Hepatocyte (in vitro differentiated cells): ENCODE measurements at regions not wholly inside any gene's neighbourhood (a gene's known extent, or its start where the extent isn't known, plus 50 kb on each side); places are given as distances from the start of the nearest gene placed in this dataset.
"Not testable (repeated sequence)": the region's sequence is repeated elsewhere in the genome, so short reads cannot be mapped to it uniquely, and the experiment has no call there.

Experiments
- DNase-seq: peaks from one replicate; pipeline ENCODE4 v3.0.0-alpha.2; 2016; ENCODE audit warnings: low spot score
- H2AFZ ChIP-seq: fragments of 200-600 bp; sonication (generic); 2 replicates; pipeline ENCODE4 v1.6.0; 2016; ENCODE audit warnings: antibody characterized with exemption, mild to moderate bottlenecking
- H3K27ac ChIP-seq: fragments of 200-600 bp; sonication (generic); 2 replicates; pipeline ENCODE4 v1.5.1; 2016; ENCODE audit warnings: mild to moderate bottlenecking
- H3K27me3 ChIP-seq: fragments of 200-600 bp; sonication (generic); 2 replicates; pipeline ENCODE4 v1.6.1; 2016
- H3K36me3 ChIP-seq: fragments of 200-600 bp; sonication (generic); replicated peaks from 2 replicates; pipeline ENCODE4 v1.5.1; 2016; ENCODE audit warnings: low read depth; ENCODE audit not compliant: insufficient read depth
- H3K4me1 ChIP-seq: fragments of 200-600 bp; sonication (generic); 2 replicates; pipeline ENCODE4 v1.5.1; 2016; ENCODE audit warnings: mild to moderate bottlenecking, moderate library complexity; ENCODE audit not compliant: insufficient read depth
- H3K4me2 ChIP-seq: fragments of 200-600 bp; sonication (generic); 2 replicates; pipeline ENCODE4 v1.6.0; 2016
- H3K4me3 ChIP-seq: fragments of 200-600 bp; sonication (generic); 2 replicates; pipeline ENCODE4 v1.5.1; 2016; ENCODE audit warnings: mild to moderate bottlenecking
- H3K79me2 ChIP-seq: fragments of 200-600 bp; sonication (generic); 2 replicates; pipeline ENCODE4 v1.6.0; 2017; ENCODE audit warnings: mild to moderate bottlenecking
- H3K9me2 ChIP-seq: fragments of 200-600 bp; sonication (generic); replicated peaks from 2 replicates; pipeline ENCODE4 v1.6.0; 2017; ENCODE audit warnings: mild to moderate bottlenecking; ENCODE audit not compliant: insufficient read depth
- H3K9me3 ChIP-seq: fragments of 200-600 bp; sonication (generic); 2 replicates; pipeline ENCODE4 v1.5.1; 2016; ENCODE audit warnings: low read depth, mild to moderate bottlenecking
- H4K20me1 ChIP-seq: fragments of 200-600 bp; sonication (generic); 2 replicates; pipeline ENCODE4 v1.6.0; 2016; ENCODE audit warnings: mild to moderate bottlenecking; ENCODE audit not compliant: insufficient read depth, poor library complexity, severe bottlenecking
- CTCF ChIP-seq: fragments of 200-600 bp; sonication (generic); IDR thresholded peaks from 2 replicates; pipeline ENCODE4 v1.5.1; 2016; ENCODE audit warnings: antibody characterized with exemption, mild to moderate bottlenecking; ENCODE audit not compliant: poor library complexity
- EZH2 ChIP-seq: fragments of 200-600 bp; sonication (generic); IDR thresholded peaks from 2 replicates; pipeline ENCODE4 v1.6.1; 2016; ENCODE audit warnings: antibody characterized with exemption, mild to moderate bottlenecking, borderline replicate concordance
- EZH2phosphoT487 ChIP-seq: fragments of 200-600 bp; sonication (generic); IDR thresholded peaks from one replicate; pipeline ENCODE4 v1.6.1; 2018; ENCODE audit warnings: antibody characterized with exemption, mild to moderate bottlenecking, low read depth, moderate library complexity; ENCODE audit not compliant: unreplicated experiment, severe bottlenecking
- WGBS: methylation state at CpG from one replicate; pipeline ENCODE4 v1.1.6; 2016; ENCODE audit warnings: low lambda C conversion rate; ENCODE audit errors: missing lambda C conversion rate; 5-methylcytosine and 5-hydroxymethylcytosine counted together

DNA sequence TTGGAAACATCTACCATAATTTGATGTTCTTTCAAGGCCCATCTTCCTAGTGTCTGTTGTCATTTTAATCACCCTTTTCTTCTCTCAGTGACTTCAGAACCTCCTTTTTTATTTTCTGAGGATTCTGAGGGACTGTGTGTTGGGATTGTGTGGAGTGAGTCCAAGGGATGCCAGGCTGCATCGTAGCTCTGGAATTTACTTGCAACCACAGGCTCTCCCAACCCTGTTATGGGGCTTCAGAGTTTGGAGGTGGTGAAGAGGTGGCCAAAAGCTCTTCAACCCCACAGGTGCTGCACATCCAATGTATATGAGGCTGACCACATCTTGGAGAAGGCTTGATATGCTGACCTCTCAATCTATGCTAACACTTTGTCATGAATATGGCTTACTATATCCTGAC, 79.5 kb upstream of the GPR141 start:
- no peak overlapping the region for H3K27ac ChIP-seq
- H3K4me1 ChIP-seq = no peaks in the 10 kb centered on the region
- TF ChIP-seq CTCF (no peak), EZH2 (no peak), EZH2phosphoT487 (no peak)
- H4K20me1 ChIP-seq = no peaks in the 10 kb centered on the region
- H3K36me3 ChIP-seq = no peaks in the 10 kb centered on the region
- no peaks in the 10 kb centered on the region for H3K79me2 ChIP-seq
- no peak for DNase-seq
- WGBS = 54% methylated on average over 1 of the region's 1 CpG
- no peaks in the 10 kb centered on the region for H3K9me3 ChIP-seq
- no peaks in the 10 kb centered on the region for H3K9me2 ChIP-seq
- H3K4me3 ChIP-seq = no peak overlapping the region
- H3K4me2 ChIP-seq = no peak overlapping the region
- no peak overlapping the region for H2AFZ ChIP-seq
- no peaks in the 10 kb centered on the region for H3K27me3 ChIP-seq

DNA sequence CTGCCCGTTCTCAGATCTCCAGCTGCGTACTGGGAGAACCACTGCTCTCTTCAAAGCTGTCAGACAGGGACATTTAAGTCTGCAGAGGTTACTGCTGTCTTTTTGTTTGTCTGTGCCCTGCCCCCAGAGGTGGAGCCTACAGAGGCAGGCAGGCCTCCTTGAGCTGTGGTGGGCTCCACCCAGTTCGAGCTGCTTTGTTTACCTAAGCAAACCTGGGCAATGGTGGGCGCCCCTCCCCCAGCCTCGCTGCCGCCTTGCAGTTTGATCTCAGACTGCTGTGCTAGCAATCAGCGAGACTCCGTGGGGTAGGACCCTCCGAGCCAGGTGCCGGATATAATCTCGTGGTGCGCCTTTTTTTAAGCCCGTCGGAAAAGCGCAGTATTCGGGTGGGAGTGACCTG, 66.2 kb upstream of the GPR141 start:
- not testable (repeated sequence) for H3K9me2 ChIP-seq, H3K36me3 ChIP-seq, H3K4me1 ChIP-seq, H3K4me3 ChIP-seq, H3K79me2 ChIP-seq, H3K9me3 ChIP-seq, DNase-seq, H4K20me1 ChIP-seq, H3K27me3 ChIP-seq
- Histone ChIP-seq H3K4me2 (peak overlapping the region; percentile 66), H3K27ac (peak overlapping the region; percentile 32), H2AFZ (peak overlapping the region; percentile 66)
- WGBS = 40% methylated on average over 15 of the region's 16 CpGs

- Histone ChIP-seq H3K4me2 (no peak overlapping the region), H4K20me1 (no peaks in the 10 kb centered on the region), H3K36me3 (no peaks in the 10 kb centered on the region), H2AFZ (no peak overlapping the region), H3K9me3 (peaks cover 3% of the 10 kb centered on the region), H3K9me2 (no peaks in the 10 kb centered on the region), H3K27me3 (no peaks in the 10 kb centered on the region), H3K79me2 (no peaks in the 10 kb centered on the region), H3K4me3 (no peak overlapping the region), H3K27ac (no peak overlapping the region), H3K4me1 (no peaks in the 10 kb centered on the region)
- TF ChIP-seq EZH2phosphoT487 = no peak
- no peak for TF ChIP-seq CTCF
- TF ChIP-seq EZH2 = no peak
- 36% methylated on average over 1 of the region's 1 CpG for WGBS
- DNase-seq = no peak
Observed at GRCh38 chr7:37633048-37633447, 50.5 kb upstream of the GPR141 start.
